ENCODE measurements at regions not wholly inside any gene's neighbourhood (a gene's known extent, or its start where the extent isn't known, plus 50 kb on each side); places are given as distances from the start of the nearest gene placed in this dataset.
A peak's percentile ranks its signal among the peaks of the same experiment; 100 is the strongest.
"Not testable (repeated sequence)": the region's sequence is repeated elsewhere in the genome, so short reads cannot be mapped to it uniquely, and the experiment has no call there.

DNA sequence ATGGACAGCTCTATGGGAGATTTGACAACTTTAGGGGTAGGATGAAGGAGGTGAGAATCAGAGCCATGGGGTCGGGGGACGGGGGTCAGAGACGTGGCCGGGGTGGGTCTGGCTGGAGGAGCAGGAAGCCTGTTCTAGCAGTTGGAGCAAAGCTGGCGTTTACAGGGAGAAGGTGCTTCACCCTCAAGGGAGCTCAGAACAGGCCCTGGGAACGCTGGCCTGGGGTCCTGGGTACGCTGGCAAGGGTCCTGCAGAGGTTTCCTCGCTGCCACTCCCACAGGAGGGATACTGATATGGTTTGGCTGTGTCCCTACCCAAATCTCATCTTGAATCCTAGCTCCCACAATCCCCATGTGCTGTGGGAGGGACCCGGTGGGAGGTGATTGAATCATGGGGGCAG is 205.0 kb upstream of the ARL4C start:
- no peak for DNase-seq
- Mint-ChIP-seq H3K27ac (no peak overlapping the region), H3K9me3 (ENCODE audit: low read depth) (peaks cover 7% of the 10 kb centered on the region), H3K27me3 (no peaks in the 10 kb centered on the region), H3K4me3 (no peak overlapping the region), H3K4me1 (no peaks in the 10 kb centered on the region), H3K36me3 (no peaks in the 10 kb centered on the region)
- no peak for ATAC-seq
- CTCF ChIA-PET = no interaction called here

DNA sequence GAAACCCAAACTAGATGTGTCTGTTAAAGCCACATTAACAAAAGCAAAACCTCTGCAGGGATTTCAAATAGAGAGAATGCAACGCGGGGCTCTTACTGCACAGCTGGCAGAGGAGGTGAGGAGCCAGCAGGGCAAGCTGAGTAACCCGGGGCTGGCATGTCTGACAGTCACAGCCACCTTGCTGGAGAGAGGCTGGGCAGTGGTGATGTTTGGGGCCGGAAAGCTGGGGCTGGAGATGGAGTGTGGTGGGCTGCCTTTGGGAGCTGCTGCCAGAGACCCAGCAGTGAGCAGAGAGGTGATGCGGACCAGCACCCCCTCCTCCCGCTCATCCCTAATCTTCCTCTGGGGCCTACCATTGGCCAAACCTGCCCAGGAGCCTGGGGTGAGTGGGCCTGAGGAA is 204.5 kb upstream of the ARL4C start:
- Mint-ChIP-seq H3K36me3 (no peaks in the 10 kb centered on the region), H3K9me3 (ENCODE audit: low read depth) (peaks cover 9% of the 10 kb centered on the region), H3K27ac (no peak overlapping the region), H3K4me3 (no peak overlapping the region), H3K27me3 (no peaks in the 10 kb centered on the region), H3K4me1 (no peaks in the 10 kb centered on the region)
- CTCF ChIA-PET = no interaction called here
- ATAC-seq (no peak), DNase-seq (peak; percentile 36)

DNA sequence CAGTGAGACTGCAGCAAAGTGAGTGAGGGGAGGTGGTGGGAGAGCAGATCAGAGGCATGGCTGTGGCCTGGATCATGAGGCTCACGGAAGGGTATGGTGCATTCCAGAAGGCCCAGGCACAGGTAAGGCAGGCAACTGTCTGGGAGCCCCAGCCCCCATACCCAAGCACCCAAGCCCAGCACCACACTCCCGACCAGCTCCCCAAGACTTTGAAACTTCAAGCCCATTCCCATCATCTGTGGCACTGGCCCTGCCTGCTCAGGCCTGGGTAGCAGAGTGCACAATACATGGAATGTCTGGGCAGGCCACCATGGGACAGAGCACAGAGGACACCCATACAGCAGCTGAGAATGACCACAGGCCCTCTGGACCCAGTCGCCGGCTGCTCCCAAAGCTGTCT is 202.6 kb upstream of the ARL4C start:
- Mint-ChIP-seq H3K27ac (no peak overlapping the region), H3K36me3 (no peaks in the 10 kb centered on the region), H3K4me3 (no peak overlapping the region), H3K4me1 (no peaks in the 10 kb centered on the region), H3K9me3 (ENCODE audit: low read depth) (peaks cover 14% of the 10 kb centered on the region), H3K27me3 (peaks cover 1% of the 10 kb centered on the region)
- no peak for DNase-seq
- CTCF ChIA-PET = no interaction called here
- ATAC-seq = no peak

DNA sequence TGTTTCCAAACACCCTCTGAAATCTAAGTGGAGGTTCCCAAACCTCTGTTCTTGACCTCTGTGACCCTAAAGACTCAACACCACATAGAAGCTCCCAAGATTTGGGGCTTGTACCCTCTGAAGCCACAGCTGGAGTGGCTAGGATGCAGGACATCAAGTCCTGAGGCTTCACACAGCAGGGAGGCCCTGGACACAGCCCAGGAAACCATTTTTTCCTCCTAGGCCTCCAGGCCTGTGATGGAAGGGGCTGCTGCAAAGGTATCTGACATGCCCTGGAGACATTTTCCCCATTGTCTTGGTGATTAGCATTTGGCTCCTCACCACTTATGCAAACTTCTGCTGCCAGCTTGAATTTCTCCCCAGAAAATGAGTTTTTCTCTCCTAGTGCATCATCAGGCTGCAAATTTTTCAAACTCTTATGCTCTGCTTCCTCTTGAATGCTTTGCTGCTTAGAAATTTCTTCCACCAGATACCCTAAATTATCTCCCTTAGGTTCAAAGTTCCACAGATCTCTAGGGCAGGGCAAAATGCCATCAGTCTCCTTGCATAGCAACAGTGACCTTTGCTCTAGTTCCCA is 200.5 kb upstream of the ARL4C start:
- Mint-ChIP-seq H3K9me3 (ENCODE audit: low read depth) (peaks cover 14% of the 10 kb centered on the region), H3K27me3 (peaks cover 11% of the 10 kb centered on the region)
- H3K36me3 Mint-ChIP-seq, H3K27ac Mint-ChIP-seq, ATAC-seq, DNase-seq, H3K4me1 Mint-ChIP-seq, H3K4me3 Mint-ChIP-seq, CTCF ChIA-PET: not testable (repeated sequence)

DNA sequence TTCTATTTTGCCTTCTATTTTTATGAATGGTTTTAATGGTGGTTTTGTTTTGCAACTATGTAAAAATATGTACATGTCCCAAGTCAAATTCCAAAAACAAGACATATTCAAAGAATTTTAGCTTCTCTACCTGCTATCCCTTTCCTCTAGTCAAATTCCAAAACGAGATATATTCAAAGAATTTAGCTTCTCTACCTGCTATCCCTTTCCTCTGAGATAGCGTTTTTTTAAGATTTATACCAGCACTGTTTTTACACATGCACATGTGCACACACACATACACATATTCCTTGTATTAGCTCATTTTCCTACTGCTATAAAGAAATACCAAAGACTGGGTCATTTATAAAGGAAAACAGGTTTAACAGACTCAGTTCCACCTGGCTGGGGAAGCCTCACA is 199.1 kb upstream of the ARL4C start:
- H3K27me3 Mint-ChIP-seq = peaks cover 13% of the 10 kb centered on the region
- H3K36me3 Mint-ChIP-seq = no peaks in the 10 kb centered on the region
- H3K9me3 Mint-ChIP-seq (ENCODE audit: low read depth) = peaks cover 14% of the 10 kb centered on the region
- DNase-seq = no peak
- CTCF ChIA-PET = no interaction called here
- H3K4me1 Mint-ChIP-seq = no peaks in the 10 kb centered on the region
- no peak for ATAC-seq
- no peak overlapping the region for H3K27ac Mint-ChIP-seq
- H3K4me3 Mint-ChIP-seq = no peak overlapping the region

DNA sequence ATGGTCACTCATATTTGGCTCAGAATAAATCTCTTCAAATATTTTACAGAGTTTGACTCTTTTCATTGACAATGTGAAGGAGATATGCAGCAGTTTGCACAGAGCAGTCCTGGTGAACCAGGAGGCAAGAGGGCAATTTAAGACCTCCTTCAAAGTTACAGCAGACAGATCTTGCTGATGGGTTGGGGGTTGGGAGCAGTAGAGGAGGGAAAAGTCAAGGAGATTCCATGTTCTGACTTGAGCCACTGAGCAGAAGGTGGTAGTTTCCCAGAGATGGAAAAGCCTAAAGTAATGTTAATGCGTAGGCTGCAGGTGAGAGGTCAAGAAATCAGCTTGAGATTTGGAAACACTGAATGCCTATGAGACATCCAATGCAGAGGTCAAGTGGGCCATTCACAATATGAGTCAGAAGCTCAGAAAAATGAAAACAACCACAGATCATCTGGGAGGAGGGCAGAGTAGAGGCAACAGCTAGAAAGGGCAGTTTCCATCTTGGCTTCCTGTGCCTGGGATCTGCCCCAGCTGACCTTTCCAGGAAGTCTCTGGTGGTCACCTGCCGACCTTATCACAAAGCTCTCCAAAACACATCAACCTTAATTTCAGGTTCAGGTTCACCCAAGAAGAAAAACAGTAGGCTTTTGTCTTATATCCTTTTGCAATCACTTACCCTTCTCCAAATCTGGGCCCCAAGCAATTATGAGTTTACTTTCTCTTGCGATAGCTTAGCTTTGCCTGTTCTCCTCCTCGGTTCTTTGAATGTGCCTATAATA is 197.5 kb upstream of the ARL4C start:
- DNase-seq = no peak
- Mint-ChIP-seq H3K9me3 (ENCODE audit: low read depth) (peaks cover 14% of the 10 kb centered on the region), H3K4me1 (no peaks in the 10 kb centered on the region), H3K36me3 (no peaks in the 10 kb centered on the region), H3K27ac (no peak overlapping the region), H3K27me3 (peaks cover 13% of the 10 kb centered on the region), H3K4me3 (no peak overlapping the region)
- ATAC-seq = no peak
- CTCF ChIA-PET = no interaction called here

DNA sequence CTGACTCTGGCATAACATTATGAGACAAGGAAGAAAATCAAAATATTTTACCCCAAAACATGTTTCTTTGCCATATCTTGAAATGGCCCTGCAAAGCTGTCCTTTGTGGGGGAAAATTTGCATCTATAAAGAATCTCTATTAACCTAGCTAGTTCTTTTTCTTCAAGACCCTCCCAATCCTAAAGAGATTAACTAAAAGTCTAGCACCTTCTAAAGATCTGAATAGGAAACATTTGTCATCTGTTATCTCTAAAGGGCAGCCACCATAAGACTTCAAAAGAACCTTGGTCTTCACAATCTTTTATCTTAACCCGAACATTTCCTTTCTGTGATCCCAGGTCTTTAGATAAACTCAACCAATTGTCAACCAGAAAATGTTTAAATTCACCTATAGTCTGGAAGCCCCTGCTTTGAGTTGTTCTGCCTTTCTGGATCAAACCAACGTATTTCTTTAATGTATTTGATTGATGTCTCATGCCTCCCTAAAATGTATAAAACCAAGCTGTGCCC is 196.9 kb upstream of the ARL4C start:
- H3K4me1 Mint-ChIP-seq, H3K36me3 Mint-ChIP-seq, H3K4me3 Mint-ChIP-seq, DNase-seq, CTCF ChIA-PET, H3K27ac Mint-ChIP-seq, ATAC-seq: not testable (repeated sequence)
- Mint-ChIP-seq H3K27me3 (peaks cover 13% of the 10 kb centered on the region), H3K9me3 (ENCODE audit: low read depth) (peaks cover 14% of the 10 kb centered on the region)

DNA sequence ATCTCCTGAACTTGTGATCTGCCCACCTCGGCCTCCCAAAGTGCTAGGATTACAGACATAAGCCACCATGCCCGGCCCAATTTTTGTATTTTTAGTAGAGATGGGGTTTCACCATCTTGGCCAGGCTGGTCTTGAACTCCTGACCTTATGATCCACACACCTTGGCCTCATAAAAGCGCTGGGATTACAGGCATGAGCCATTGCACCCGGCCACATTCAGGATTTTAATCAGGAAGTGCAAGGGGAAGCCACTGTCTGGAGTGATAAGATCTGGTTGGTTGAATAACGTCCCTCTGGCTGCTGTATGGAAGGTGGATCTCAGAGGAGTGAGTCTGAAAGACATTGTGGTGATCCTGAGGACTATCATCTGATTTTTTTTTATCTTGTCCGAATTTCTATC is 196.3 kb upstream of the ARL4C start:
- H3K4me1 Mint-ChIP-seq, DNase-seq, H3K27ac Mint-ChIP-seq, CTCF ChIA-PET, ATAC-seq, H3K4me3 Mint-ChIP-seq, H3K36me3 Mint-ChIP-seq: not testable (repeated sequence)
- peaks cover 13% of the 10 kb centered on the region for H3K27me3 Mint-ChIP-seq
- H3K9me3 Mint-ChIP-seq (ENCODE audit: low read depth) = peaks cover 14% of the 10 kb centered on the region

DNA sequence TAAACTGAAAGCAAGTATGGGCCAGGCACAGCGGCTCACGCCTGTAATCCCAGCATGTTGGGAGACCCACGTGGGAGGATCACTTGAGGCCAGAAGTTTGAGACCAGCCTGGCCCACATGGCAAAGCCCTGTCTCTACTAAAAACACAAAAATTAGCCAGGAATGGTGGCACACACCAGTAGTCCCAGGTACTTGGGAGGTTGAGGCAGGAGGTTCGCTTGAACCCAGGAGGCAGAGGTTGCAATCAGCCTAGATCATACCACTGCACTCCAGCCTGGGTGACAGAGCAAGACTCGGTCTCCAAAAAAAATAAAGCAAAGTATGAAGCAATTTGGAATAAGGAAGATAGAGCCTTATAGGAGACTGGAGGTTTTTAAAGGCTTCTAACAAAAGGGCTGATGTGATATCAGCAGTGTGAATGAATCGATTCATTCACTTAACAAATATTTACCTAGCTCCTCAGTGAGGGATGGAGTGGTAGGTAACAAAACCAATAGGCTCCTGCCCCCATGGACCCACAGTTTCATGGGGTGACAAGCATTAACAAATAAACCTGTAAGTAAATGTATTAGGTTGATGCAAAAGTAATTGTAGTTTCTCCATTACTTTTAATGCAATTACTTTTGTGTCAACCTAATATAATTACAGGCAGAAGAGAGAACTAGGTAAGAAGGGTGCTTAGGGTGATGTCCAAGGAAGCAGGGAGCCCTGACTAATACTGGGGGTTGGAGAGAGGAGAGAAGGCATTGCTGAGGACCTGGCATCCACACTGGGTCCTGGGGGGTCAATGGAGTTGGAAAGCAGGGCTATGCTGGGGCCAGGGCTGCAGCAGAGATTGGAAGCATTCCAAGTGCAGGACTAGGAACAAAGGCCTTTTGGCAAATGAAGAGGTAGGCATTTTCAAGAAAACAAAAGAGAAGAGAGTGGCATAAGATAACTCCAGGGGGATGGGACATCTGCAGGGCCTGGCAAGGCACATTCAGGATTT is 195.4 kb upstream of the ARL4C start:
- Mint-ChIP-seq H3K4me3 (no peak overlapping the region), H3K4me1 (no peaks in the 10 kb centered on the region), H3K27me3 (peaks cover 13% of the 10 kb centered on the region), H3K36me3 (no peaks in the 10 kb centered on the region), H3K9me3 (ENCODE audit: low read depth) (peaks cover 8% of the 10 kb centered on the region), H3K27ac (no peak overlapping the region)
- CTCF ChIA-PET = no interaction called here
- no peak for DNase-seq
- no peak for ATAC-seq

DNA sequence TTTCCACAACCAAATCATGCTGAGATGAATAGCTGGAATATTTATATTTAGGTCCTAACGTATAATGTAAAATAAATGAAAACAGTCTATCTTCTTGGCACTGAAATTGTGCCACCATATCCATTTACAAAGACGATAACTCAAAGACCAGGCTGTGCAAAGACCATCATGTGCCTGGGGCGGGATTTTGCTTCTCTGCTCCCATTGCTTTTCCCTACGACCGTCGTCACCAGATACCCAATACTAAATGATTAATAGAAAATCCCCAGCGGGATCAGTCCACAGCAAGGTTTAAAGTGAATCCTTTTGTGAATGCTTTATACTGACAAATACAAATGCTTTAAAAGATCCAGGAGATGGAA is 194.3 kb upstream of the ARL4C start:
- no peak overlapping the region for H3K27ac Mint-ChIP-seq
- H3K4me3 Mint-ChIP-seq = no peak overlapping the region
- H3K36me3 Mint-ChIP-seq = no peaks in the 10 kb centered on the region
- ATAC-seq (no peak), DNase-seq (no peak)
- peaks cover 15% of the 10 kb centered on the region for H3K27me3 Mint-ChIP-seq
- CTCF ChIA-PET = no interaction called here
- no peaks in the 10 kb centered on the region for H3K4me1 Mint-ChIP-seq
- H3K9me3 Mint-ChIP-seq (ENCODE audit: low read depth) = peaks cover 3% of the 10 kb centered on the region

DNA sequence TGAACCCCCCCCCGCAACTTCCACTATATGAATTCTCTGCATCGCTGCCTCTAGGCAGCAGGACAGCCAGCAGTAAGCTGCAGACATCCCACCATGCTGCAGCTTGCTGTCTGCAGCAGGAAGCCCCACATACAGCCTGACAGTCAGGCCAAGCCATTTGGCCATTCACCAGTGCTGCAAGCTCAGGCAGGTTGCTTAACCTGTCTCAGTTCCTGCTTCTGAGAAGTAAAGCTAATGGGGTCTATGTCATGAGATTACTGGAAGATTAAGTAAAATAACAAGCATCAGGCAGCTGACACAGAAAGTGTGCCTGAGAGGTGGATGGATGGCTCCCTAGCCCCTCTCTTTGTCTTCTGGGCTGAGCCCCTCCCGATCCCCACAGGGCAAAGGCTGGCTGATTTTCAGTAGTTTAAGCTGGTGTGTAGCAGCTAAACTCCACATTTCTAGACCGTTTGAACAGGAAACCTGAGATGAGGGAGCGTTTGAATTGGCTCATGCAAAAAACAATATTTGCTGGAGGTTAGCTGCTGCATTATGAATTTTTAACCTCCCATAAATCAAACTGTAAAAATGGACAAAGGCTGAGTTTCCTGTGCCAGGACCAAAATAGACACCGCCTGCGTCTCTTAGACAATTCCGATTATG is 193.8 kb upstream of the ARL4C start:
- ATAC-seq (no peak), DNase-seq (no peak)
- no peak overlapping the region for H3K27ac Mint-ChIP-seq
- H3K4me1 Mint-ChIP-seq = no peaks in the 10 kb centered on the region
- H3K9me3 Mint-ChIP-seq (ENCODE audit: low read depth) = peaks cover 2% of the 10 kb centered on the region
- peaks cover 16% of the 10 kb centered on the region for H3K27me3 Mint-ChIP-seq
- no peaks in the 10 kb centered on the region for H3K36me3 Mint-ChIP-seq
- H3K4me3 Mint-ChIP-seq = no peak overlapping the region
- CTCF ChIA-PET = interaction anchor here (1.6 kb wide), 1 partner anchor 10 kb away, joined by 4 read pairs; no protein-coding TSS in a partner anchor

DNA sequence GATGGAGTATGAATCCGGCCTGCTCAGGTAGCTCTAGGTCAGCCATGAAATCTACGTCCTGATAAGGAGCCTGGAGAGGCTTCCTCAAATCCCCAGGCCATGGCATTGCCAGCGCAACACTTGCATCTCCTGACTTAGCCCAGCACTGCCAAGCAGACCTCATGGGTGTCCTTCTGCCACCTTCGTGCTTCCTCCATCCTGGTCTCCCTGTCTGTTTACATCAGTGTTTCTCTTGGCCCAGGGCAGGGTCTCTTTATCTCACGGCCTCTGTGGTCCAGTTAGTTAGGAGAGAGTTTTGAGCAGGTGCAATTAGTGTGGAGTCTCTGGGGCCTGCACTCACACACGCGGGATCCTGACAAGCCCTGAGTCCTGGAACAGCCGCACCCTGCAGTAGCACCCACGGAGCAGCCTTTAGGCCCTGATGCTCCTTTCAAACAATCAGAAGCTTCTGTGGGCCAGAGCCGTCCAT is 193.1 kb upstream of the ARL4C start:
- H3K4me1 Mint-ChIP-seq = no peaks in the 10 kb centered on the region
- H3K27ac Mint-ChIP-seq = no peak overlapping the region
- CTCF ChIA-PET = interaction anchor here (1.6 kb wide), 1 partner anchor 9 kb away, joined by 4 read pairs; no protein-coding TSS in a partner anchor
- no peak overlapping the region for H3K4me3 Mint-ChIP-seq
- ATAC-seq (no peak), DNase-seq (no peak)
- peaks cover 16% of the 10 kb centered on the region for H3K27me3 Mint-ChIP-seq
- H3K9me3 Mint-ChIP-seq (ENCODE audit: low read depth) = no peaks in the 10 kb centered on the region
- no peaks in the 10 kb centered on the region for H3K36me3 Mint-ChIP-seq
